ENCODE measurements at regions not wholly inside any gene's neighbourhood (a gene's known extent, or its start where the extent isn't known, plus 50 kb on each side); places are given as distances from the start of the nearest gene placed in this dataset.

DNA sequence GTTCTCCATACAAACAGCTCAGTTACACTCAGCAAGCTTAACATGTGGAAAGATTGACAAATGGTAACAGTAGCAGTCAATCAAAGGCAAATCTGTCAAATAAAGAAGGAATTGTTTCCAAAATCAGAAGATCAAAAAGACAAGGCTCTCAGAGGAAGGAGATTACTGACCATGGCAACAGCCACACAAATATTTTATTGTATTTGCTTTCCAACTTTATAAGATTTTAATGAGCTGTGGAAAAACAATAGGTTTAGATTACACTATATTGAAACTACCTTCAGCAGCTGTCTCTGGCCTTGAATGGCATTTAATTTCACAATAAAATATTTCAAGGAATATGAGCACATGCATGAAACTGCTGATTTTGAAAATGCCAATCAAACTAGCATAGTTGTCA is 1143.9 kb upstream of the GJE1 start:
- no TSS peak for BruUV-seq (replicated peaks)
- Histone ChIP-seq H3K4me3 (no peak overlapping the region), H3K79me2 (ENCODE audit: control insufficient read depth, insufficient read depth, low read length) (no peaks in the 10 kb centered on the region), H3K9me3 (replicated peaks; ENCODE audit: control insufficient read depth, insufficient read depth, low read depth, low read length) (no peaks in the 10 kb centered on the region), H3K27me3 (ENCODE audit: control insufficient read depth in 2 of 2, insufficient read depth in 2 of 2, low read length in 2 of 2) (no peaks in the 10 kb centered on the region), H3K4me2 (ENCODE audit: insufficient read depth, low read length) (no peak overlapping the region), H3K9ac (ENCODE audit: insufficient read depth in 1 of 2, low read depth in 2 of 2, low read length in 2 of 2) (no peak overlapping the region), H3K27ac (ENCODE audit: extremely low read depth, low read depth, low read length) (no peak overlapping the region), H4K20me1 (replicated peaks; ENCODE audit: control insufficient read depth, insufficient read depth, low read length) (no peaks in the 10 kb centered on the region), H3K36me3 (ENCODE audit: control insufficient read depth, insufficient read depth, low read length) (no peaks in the 10 kb centered on the region), H2AFZ (ENCODE audit: low read depth, low read length) (no peak overlapping the region), H3K9me1 (ENCODE audit: control insufficient read depth, insufficient read depth, low read length) (no peaks in the 10 kb centered on the region), H3K4me1 (replicated peaks in 1 of 2; ENCODE audit: control insufficient read depth in 2 of 2, insufficient read depth in 2 of 2, low read length in 2 of 2) (no peaks in the 10 kb centered on the region)
- ATAC-seq = no peak
- FAIRE-seq = no peak
- no peak for DNase-seq (ENCODE audit: extremely low read depth in 1 of 4, low spot score in 3 of 4)
- intact Hi-C loops (cut with micrococcal nuclease) (no loop called here), in situ Hi-C loops (cut with MboI) (no loop called here)
- POLR2A ChIA-PET = no interaction called here
- CTCF ChIA-PET (ENCODE audit: low intra/inter-chr PET ratio) = no interaction called here
- TF ChIP-seq HOXB6 (CRISPR knock-in tag; IDR thresholded peaks at IDR 0.05; ENCODE audit: borderline replicate concordance) = no peak
- TF ChIP-seq NR3C1 (CRISPR knock-in tag; IDR thresholded peaks at IDR 0.05) = no peak
- TF ChIP-seq ZNF212 (CRISPR knock-in tag; IDR thresholded peaks at IDR 0.05) = no peak
- TF ChIP-seq ELK3 (CRISPR knock-in tag; IDR thresholded peaks at IDR 0.05) = no peak
- TF ChIP-seq POLR3A (IDR thresholded peaks at IDR 0.05; ENCODE audit: borderline replicate concordance, extremely low read depth, insufficient read depth, insufficient read length) = no peak

Data from K562 (cell line).